ENCODE measurements at regions not wholly inside any gene's neighbourhood (a gene's known extent, or its start where the extent isn't known, plus 50 kb on each side); places are given as distances from the start of the nearest gene placed in this dataset.

DNA sequence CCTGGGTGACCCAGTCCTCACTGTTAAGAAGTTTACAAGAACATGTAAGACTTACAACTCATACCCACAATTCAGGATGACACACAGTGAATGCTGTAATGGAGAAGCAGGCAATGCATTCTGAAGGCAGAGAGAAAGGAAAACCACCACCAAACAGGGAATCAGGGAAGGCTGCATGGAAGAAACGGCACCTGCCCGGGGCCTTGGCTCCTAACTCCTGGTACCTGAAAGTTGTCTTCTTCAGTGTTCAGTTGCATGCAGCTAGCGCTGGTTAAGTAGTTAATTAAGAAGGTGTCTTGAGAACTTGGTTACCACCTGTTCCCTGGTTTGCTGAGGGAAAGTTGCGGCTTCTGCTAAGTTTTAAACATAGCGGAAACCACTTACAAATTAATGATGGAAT lies 57.2 kb downstream of the GPR6 start:
- no peak for DNase-seq
- no peaks in the 10 kb centered on the region for H3K27me3 Mint-ChIP-seq
- H3K4me1 Mint-ChIP-seq (ENCODE audit: low read depth): peaks cover 13% of the 10 kb centered on the region
- TF ChIP-seq, protein P1, sequence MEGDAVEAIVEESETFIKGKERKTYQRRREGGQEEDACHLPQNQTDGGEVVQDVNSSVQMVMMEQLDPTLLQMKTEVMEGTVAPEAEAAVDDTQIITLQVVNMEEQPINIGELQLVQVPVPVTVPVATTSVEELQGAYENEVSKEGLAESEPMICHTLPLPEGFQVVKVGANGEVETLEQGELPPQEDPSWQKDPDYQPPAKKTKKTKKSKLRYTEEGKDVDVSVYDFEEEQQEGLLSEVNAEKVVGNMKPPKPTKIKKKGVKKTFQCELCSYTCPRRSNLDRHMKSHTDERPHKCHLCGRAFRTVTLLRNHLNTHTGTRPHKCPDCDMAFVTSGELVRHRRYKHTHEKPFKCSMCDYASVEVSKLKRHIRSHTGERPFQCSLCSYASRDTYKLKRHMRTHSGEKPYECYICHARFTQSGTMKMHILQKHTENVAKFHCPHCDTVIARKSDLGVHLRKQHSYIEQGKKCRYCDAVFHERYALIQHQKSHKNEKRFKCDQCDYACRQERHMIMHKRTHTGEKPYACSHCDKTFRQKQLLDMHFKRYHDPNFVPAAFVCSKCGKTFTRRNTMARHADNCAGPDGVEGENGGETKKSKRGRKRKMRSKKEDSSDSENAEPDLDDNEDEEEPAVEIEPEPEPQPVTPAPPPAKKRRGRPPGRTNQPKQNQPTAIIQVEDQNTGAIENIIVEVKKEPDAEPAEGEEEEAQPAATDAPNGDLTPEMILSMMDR (IDR thresholded peaks at IDR 0.05): no peak
- H3K4me3 Mint-ChIP-seq: no peak overlapping the region
- no peak for ATAC-seq (ENCODE audit: poor library complexity)
- CTCF ChIA-PET: no interaction called here
- no peaks in the 10 kb centered on the region for H3K9me3 Mint-ChIP-seq
- H3K27me3 ChIP-seq (ENCODE audit: control insufficient read depth in 1 of 2, insufficient read depth in 2 of 2, low read length in 2 of 2): no peaks in the 10 kb centered on the region
- POLR2A ChIA-PET: no interaction called here
- H3K36me3 Mint-ChIP-seq (ENCODE audit: low read depth): no peaks in the 10 kb centered on the region
- H3K27ac Mint-ChIP-seq: no peak overlapping the region
- intact Hi-C loops (cut with DNase I, micrococcal nuclease): loop anchor here (5.0 kb wide), 2 partner anchors 357 to 653 kb away; partner anchors contain the start of gene CD164 (in 1 of the 2)
- no peaks in the 10 kb centered on the region for H3K9me3 ChIP-seq (ENCODE audit: control insufficient read depth in 1 of 2, insufficient read depth in 1 of 2, low read length in 2 of 2)
- no peaks in the 10 kb centered on the region for H3K36me3 ChIP-seq (ENCODE audit: insufficient read depth, low read length)
- H3K4me1 ChIP-seq (ENCODE audit: insufficient read depth, low read length): peaks cover 11% of the 10 kb centered on the region
- H3K27ac ChIP-seq (ENCODE audit: low read depth in 1 of 2, low read length in 2 of 2): no peak overlapping the region
- no peak overlapping the region for H3K4me3 ChIP-seq (ENCODE audit: low read length)

DNA sequence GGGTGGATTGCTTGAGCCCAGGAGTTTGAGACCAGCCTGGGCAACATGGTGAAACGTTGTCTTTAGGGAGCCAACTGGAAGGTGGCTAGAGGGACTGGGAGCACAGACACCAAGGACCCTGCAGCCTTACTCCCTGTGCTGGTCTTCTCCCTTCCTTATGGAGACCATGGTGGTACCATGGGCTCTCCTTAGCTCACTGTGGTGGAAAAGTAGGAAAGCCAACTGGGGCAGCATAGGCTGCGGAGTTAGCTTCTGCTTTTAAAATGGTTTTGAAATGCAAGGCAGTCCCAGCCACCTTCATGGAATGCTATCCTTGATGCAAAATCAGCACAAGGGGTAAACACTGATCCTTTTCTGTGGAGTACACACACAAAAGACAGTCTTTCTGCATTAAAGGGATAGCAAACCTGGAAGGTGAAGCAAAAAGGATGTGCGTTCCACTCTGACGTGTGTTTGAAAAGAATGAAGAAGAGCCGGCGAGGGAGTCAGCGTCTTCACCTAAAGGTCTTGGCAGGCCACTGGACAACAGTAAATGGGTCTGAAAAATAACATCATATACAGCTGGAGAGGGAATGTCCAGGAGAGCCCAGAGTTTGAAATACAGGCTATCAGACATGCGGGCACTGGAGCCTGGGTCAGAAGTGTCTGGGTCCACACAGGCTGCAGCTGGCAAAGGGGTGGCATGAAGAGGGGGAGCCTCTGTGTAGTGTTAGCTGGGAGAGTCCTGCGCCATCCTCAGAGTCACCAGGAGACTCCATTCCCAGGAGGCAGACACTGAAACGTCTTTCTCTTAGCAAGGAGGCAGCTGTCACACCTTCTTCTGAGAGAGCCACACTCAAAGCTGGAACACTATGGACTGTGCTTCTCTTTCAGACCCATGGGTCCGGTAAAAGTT lies 58.5 kb downstream of the GPR6 start:
- Mint-ChIP-seq H3K9me3 (no peaks in the 10 kb centered on the region), H3K36me3 (ENCODE audit: low read depth) (no peaks in the 10 kb centered on the region), H3K27me3 (no peaks in the 10 kb centered on the region), H3K27ac (no peak overlapping the region), H3K4me1 (ENCODE audit: low read depth) (peaks cover 13% of the 10 kb centered on the region), H3K4me3 (no peak overlapping the region)
- no peak for ATAC-seq (ENCODE audit: poor library complexity)
- Histone ChIP-seq H3K27me3 (ENCODE audit: control insufficient read depth in 1 of 2, insufficient read depth in 2 of 2, low read length in 2 of 2) (no peaks in the 10 kb centered on the region), H3K36me3 (ENCODE audit: insufficient read depth, low read length) (no peaks in the 10 kb centered on the region), H3K9me3 (ENCODE audit: control insufficient read depth in 1 of 2, insufficient read depth in 1 of 2, low read length in 2 of 2) (no peaks in the 10 kb centered on the region), H3K4me3 (ENCODE audit: low read length) (no peak overlapping the region), H3K4me1 (ENCODE audit: insufficient read depth, low read length) (peaks cover 11% of the 10 kb centered on the region), H3K27ac (ENCODE audit: low read depth in 1 of 2, low read length in 2 of 2) (no peak overlapping the region)
- ChIA-PET CTCF (interaction anchor here (1.3 kb wide), 1 partner anchor 12 kb away, joined by 3 read pairs; no protein-coding TSS in a partner anchor), POLR2A (no interaction called here)
- intact Hi-C loops (cut with DNase I, micrococcal nuclease): loop anchor here (5.0 kb wide), 2 partner anchors 356 to 654 kb away; partner anchors contain the start of gene CD164 (in 1 of the 2)
- DNase-seq: no peak
- TF ChIP-seq, protein P1 (IDR thresholded peaks at IDR 0.05): no peak

DNA sequence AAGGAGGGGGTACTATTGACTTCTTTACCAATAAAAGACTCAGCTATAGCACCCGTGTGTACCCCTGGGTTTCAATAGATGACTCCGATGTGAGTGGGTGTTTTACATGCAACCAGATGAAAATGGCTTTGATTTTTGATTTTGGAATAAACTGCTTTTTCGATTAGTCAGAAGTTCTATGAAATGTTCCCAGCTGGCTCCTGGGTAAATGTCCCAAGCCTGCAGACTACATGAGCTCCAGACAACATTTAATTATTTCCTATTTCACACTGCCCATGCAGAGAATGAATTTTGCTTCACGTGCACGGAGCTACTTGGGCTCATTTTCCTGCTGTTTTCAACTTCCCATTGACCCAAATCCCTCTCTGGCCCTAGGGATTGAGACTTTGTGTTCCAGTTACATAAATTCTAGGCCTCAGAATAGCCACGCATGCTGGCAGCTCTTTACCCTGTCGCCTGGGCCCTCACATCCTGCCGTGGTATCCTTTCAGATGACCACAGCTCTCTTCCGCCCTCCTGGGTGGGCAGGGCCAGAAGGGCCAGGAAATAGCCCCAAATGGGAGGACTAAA lies 59.7 kb downstream of the GPR6 start:
- ATAC-seq (ENCODE audit: poor library complexity): no peak
- H3K9me3 Mint-ChIP-seq: no peaks in the 10 kb centered on the region
- no peaks in the 10 kb centered on the region for H3K36me3 ChIP-seq (ENCODE audit: insufficient read depth, low read length)
- DNase-seq: no peak
- CTCF ChIA-PET: interaction anchor here (1.3 to 3.1 kb wide), 2 partner anchors 13 to 333 kb away, joined by 3 to 27 read pairs; no protein-coding TSS in a partner anchor
- H3K4me3 Mint-ChIP-seq: no peak overlapping the region
- TF ChIP-seq, protein P1 (IDR thresholded peaks at IDR 0.05): no peak
- H3K27ac ChIP-seq (ENCODE audit: low read depth in 1 of 2, low read length in 2 of 2): no peak overlapping the region
- H3K36me3 Mint-ChIP-seq (ENCODE audit: low read depth): no peaks in the 10 kb centered on the region
- POLR2A ChIA-PET: no interaction called here
- intact Hi-C loops (cut with DNase I, micrococcal nuclease): loop anchor here (5.0 kb wide), 2 partner anchors 354 to 656 kb away; partner anchors contain the start of gene CD164 (in 1 of the 2)
- no peaks in the 10 kb centered on the region for H3K9me3 ChIP-seq (ENCODE audit: control insufficient read depth in 1 of 2, insufficient read depth in 1 of 2, low read length in 2 of 2)
- peaks cover 13% of the 10 kb centered on the region for H3K4me1 Mint-ChIP-seq (ENCODE audit: low read depth)
- H3K4me3 ChIP-seq (ENCODE audit: low read length): no peak overlapping the region
- H3K4me1 ChIP-seq (ENCODE audit: insufficient read depth, low read length): peaks cover 11% of the 10 kb centered on the region
- H3K27ac Mint-ChIP-seq: no peak overlapping the region
- no peaks in the 10 kb centered on the region for H3K27me3 ChIP-seq (ENCODE audit: control insufficient read depth in 1 of 2, insufficient read depth in 2 of 2, low read length in 2 of 2)
- H3K27me3 Mint-ChIP-seq: no peaks in the 10 kb centered on the region
